ENCODE measurements at regions not wholly inside any gene's neighbourhood (a gene's known extent, or its start where the extent isn't known, plus 50 kb on each side); places are given as distances from the start of the nearest gene placed in this dataset.
"Not testable (repeated sequence)": the region's sequence is repeated elsewhere in the genome, so short reads cannot be mapped to it uniquely, and the experiment has no call there.

DNA sequence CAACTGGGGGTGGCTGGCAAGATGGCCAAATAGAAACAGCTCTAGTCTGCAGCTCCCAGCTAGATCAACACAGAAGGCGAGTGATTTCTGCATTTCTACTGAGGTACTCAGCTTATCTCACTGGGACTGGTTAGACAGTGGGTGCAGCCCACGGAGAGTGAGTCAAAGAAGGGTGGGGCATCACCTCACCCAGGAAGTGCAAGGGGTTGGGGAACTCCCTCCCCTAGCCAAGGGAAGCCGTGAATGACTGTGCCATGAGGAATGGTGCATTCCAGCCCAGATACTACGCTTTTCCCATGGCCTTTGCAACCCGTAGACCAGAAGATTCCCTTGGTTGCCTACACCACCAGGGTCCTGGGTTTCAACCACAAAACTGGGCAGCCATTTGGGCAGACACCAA, 452.6 kb downstream of the NR4A2 start:
- DNase-seq (ENCODE audit: low read depth in 1 of 2, low spot score in 2 of 2); POLR2A ChIA-PET (ENCODE audit: partially characterized antibody); H3K4me3 ChIP-seq (ENCODE audit: extremely low read depth in 1 of 4, insufficient read depth in 2 of 4, low read depth in 3 of 4, low read length in 4 of 4); H3K23me2 ChIP-seq (ENCODE audit: low read depth, low read length); H4K20me1 ChIP-seq (replicated peaks in 1 of 2; ENCODE audit: control insufficient read depth in 1 of 2, insufficient read depth in 2 of 2, low read length in 2 of 2); H4K91ac ChIP-seq (replicated peaks; ENCODE audit: insufficient read length, low read length); H2BK20ac ChIP-seq (ENCODE audit: low read length); H2BK5ac ChIP-seq (ENCODE audit: low read depth, low read length); H3K9ac ChIP-seq (replicated peaks in 1 of 4; ENCODE audit: extremely low read depth in 1 of 4, low read depth in 3 of 4, low read length in 3 of 4); H4K5ac ChIP-seq (ENCODE audit: insufficient read length, low read depth, low read length); H3K4me1 ChIP-seq (replicated peaks in 1 of 4; ENCODE audit: control insufficient read depth in 3 of 4, insufficient read depth in 4 of 4, low read length in 3 of 4); H2AK5ac ChIP-seq (ENCODE audit: low read depth, low read length); H3K36me3 ChIP-seq (ENCODE audit: control insufficient read depth in 2 of 4, insufficient read depth in 4 of 4, low read length in 3 of 4); H3K18ac ChIP-seq (ENCODE audit: extremely low read depth, low read length); H3K27me3 ChIP-seq (replicated peaks in 1 of 4; ENCODE audit: control insufficient read depth in 3 of 4, extremely low read depth in 1 of 4, insufficient read depth in 3 of 4, low read length in 3 of 4); H3K14ac ChIP-seq (ENCODE audit: insufficient read length); H2BK120ac ChIP-seq (replicated peaks; ENCODE audit: low read depth, low read length); H3K79me1 ChIP-seq (ENCODE audit: low read depth, low read length); H2BK12ac ChIP-seq (ENCODE audit: low read depth, low read length); H3K23ac ChIP-seq (ENCODE audit: insufficient read length); H3K9me3 ChIP-seq (ENCODE audit: insufficient read depth in 2 of 2, low read depth in 1 of 2, low read length in 1 of 2); H3K4ac ChIP-seq (replicated peaks; ENCODE audit: insufficient read length, low read depth, low read length); H4K8ac ChIP-seq (ENCODE audit: extremely low read depth, insufficient read depth, low read length); H2BK15ac ChIP-seq (ENCODE audit: low read length); H2AFZ ChIP-seq (ENCODE audit: low read length); FAIRE-seq; H3K56ac ChIP-seq (replicated peaks; ENCODE audit: insufficient read length, low read depth, low read length); H3K4me2 ChIP-seq (ENCODE audit: insufficient read depth in 1 of 2, low read depth in 2 of 2, low read length in 2 of 2); H3K27ac ChIP-seq (ENCODE audit: low read depth, low read length); H3K79me2 ChIP-seq (ENCODE audit: control insufficient read depth in 1 of 2, insufficient read depth in 2 of 2, low read length in 2 of 2): not testable (repeated sequence)
- CTCF ChIA-PET (ENCODE audit: partially characterized antibody): interaction anchor here (1.1 kb wide), 1 partner anchor 502 kb away, joined by 3 read pairs; no protein-coding TSS in a partner anchor
- WGBS, 2 experiments (ENCODE audit: extremely low coverage in 1 of 2, insufficient coverage in 1 of 2, insufficient read length in 1 of 2, insufficient replicate concordance in 2 of 2, low coverage in 1 of 2, low lambda C conversion rate in 2 of 2, missing lambda C conversion rate in 1 of 2): 92% methylated on average over 5 of the region's 5 CpGs; no CpG with 5 or more reads in 1 of the 2 experiments

Data from H1 (cell line).